Left lung (tissue), 4 donors: ENCODE measurements at regions not wholly inside any gene's neighbourhood (a gene's known extent, or its start where the extent isn't known, plus 50 kb on each side); places are given as distances from the start of the nearest gene placed in this dataset.

Experiments
- ATAC-seq: fragments of 200-7000 bp; cut with Tn5 transposase; one replicate; pipeline ENCODE4 v1.9.1; 2020; ENCODE audit warnings: moderate library complexity
- DNase-seq, 4 donors: peaks; one replicate each; pipeline ENCODE4 v3.0.0-alpha.2; 2013 to 2020
- H3K27ac ChIP-seq, 2 donors: fragments of 200-600 bp; sonication (generic) in 1 of 2; one replicate each; pipeline versions ENCODE4 v1.5.0 to v1.8.0; 2020 to 2021
- H3K27me3 ChIP-seq, 2 donors: fragments of 200-600 bp; sonication (generic) in 1 of 2; one replicate each; pipeline versions ENCODE4 v1.5.0 to v1.8.0; 2020 to 2021
- H3K36me3 ChIP-seq, 2 donors: fragments of 200-600 bp; sonication (generic) in 1 of 2; one replicate each; pipeline versions ENCODE4 v1.5.0 to v1.8.0; 2020 to 2021
- H3K4me1 ChIP-seq, 2 donors: fragments of 200-600 bp; one replicate each; pipeline ENCODE4 v1.8.0; 2021
- H3K4me3 ChIP-seq, 2 donors: fragments of 200-600 bp; sonication (generic) in 1 of 2; one replicate each; pipeline versions ENCODE4 v1.5.0 to v1.8.0; 2020 to 2021; ENCODE audit warnings: mild to moderate bottlenecking in 1 of 2
- H3K9me3 ChIP-seq, 2 donors: fragments of 200-600 bp; sonication (generic) in 1 of 2; one replicate each; pipeline versions ENCODE4 v1.5.0 to v1.8.0; 2020 to 2021
- intact Hi-C, 2 donors: fragments of 100-400 bp; cut with DNase I; formaldehyde crosslinking; loops; one replicate each; pipeline versions ENCODE4 v1.11.2 to v1.14.2; 2022
- TF ChIP-seq, protein P1 (sequence below), 2 donors: fragments of 200-600 bp; sonication (generic) in 1 of 2; IDR thresholded peaks; one replicate each; pipeline versions ENCODE4 v1.5.0 to v1.8.0; 2021; ENCODE audit warnings: antibody characterized with exemption in 2 of 2
- donor health status: DM: no; HTN: yes; CAD: no.
- donor health status: DM: no; HTN: no; CAD: no.

DNA sequence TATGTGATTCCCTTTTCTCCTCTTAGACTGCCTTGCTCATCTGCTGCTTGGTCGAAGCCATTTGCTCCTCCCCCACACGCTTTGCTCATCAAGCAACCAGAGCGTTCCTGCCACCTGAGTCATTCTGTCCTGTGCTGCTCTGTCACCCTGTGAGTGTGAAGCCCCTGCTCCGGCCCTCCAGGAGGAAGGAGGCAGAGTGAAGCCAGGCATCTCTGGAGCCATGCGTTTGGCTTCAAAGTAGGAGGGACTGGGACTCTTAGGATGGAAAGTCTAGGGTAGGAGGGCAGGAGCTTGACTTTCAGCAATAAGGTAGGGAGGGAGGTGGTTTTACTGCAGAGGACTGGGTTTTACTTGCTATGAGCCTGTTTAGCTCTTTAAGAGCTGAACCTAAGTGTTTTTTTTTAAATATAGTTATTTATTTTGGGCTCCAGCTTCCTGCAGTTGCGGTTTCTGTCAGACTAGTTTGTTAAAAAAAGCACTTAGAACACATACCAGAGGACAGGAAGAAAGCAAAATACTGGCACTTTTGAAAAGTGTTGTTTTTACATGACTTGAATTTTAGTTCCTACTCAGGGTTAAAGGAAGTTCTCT, 63.6 kb downstream of the SPINK2 start:
- Histone ChIP-seq H3K27me3 (no peaks in the 10 kb centered on the region), H3K36me3 (no peaks in the 10 kb centered on the region), H3K9me3 (no peaks in the 10 kb centered on the region), H3K4me1 (peaks cover 6 to 26% of the 10 kb centered on the region in 2 donors), H3K4me3 (no peak overlapping the region), H3K27ac (peak overlapping the region; percentile 72 to 85)
- ATAC-seq (peak; percentile 88), DNase-seq (peak; percentile 25 to 76 (median 63))
- intact Hi-C loops: no loop called here
- TF ChIP-seq, protein P1, sequence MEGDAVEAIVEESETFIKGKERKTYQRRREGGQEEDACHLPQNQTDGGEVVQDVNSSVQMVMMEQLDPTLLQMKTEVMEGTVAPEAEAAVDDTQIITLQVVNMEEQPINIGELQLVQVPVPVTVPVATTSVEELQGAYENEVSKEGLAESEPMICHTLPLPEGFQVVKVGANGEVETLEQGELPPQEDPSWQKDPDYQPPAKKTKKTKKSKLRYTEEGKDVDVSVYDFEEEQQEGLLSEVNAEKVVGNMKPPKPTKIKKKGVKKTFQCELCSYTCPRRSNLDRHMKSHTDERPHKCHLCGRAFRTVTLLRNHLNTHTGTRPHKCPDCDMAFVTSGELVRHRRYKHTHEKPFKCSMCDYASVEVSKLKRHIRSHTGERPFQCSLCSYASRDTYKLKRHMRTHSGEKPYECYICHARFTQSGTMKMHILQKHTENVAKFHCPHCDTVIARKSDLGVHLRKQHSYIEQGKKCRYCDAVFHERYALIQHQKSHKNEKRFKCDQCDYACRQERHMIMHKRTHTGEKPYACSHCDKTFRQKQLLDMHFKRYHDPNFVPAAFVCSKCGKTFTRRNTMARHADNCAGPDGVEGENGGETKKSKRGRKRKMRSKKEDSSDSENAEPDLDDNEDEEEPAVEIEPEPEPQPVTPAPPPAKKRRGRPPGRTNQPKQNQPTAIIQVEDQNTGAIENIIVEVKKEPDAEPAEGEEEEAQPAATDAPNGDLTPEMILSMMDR (IDR thresholded peaks at IDR 0.05): no peak

DNA sequence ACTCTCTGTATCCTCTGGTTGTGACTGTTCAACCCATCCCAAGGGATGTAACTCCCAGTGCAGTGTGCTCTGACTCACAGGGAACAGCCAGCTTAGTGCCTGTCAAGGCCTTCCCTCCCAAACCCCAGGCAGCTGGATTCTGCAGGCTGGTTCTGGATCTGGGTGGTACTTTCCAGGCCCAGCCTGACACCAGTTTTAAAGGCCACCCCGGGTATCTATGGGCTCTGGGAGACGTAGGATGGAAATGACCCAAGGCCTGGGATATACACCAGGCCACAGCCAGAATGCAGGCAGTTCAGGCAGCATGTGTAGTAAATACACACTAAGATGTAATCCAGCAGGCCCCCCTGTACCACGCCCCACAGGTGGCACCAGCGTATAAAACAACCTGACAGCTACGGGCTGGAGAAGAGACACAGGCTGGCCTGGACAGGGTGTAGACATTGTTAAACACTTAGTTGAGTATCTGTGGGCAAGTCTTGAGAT, 64.2 kb downstream of the SPINK2 start:
- peak; percentile 62 for ATAC-seq
- intact Hi-C loops: no loop called here

GRCh38 chr4:56755901-56756300, 65.6 kb downstream of the SPINK2 start:
- TF ChIP-seq, protein P1 (IDR thresholded peaks at IDR 0.05): no peak
- H3K27ac ChIP-seq: no peak overlapping the region
- H3K9me3 ChIP-seq: no peaks in the 10 kb centered on the region
- intact Hi-C loops: no loop called here
- H3K4me3 ChIP-seq: no peak overlapping the region
- peaks cover 6 to 26% of the 10 kb centered on the region in 2 donors for H3K4me1 ChIP-seq
- DNase-seq (no peak), ATAC-seq (no peak)
- H3K27me3 ChIP-seq: no peaks in the 10 kb centered on the region
- H3K36me3 ChIP-seq: no peaks in the 10 kb centered on the region

More for the DNA sequence above, 64.2 kb downstream of the SPINK2 start:
- Histone ChIP-seq H3K36me3 (no peaks in the 10 kb centered on the region), H3K27ac (peak overlapping the region; percentile 72 to 85), H3K27me3 (no peaks in the 10 kb centered on the region), H3K9me3 (no peaks in the 10 kb centered on the region), H3K4me1 (peaks cover 6 to 26% of the 10 kb centered on the region in 2 donors), H3K4me3 (no peak overlapping the region)
- DNase-seq: peak in 2 of 4 donors; percentile 36
- TF ChIP-seq, protein P1 (IDR thresholded peaks at IDR 0.05): no peak

- ATAC-seq: no peak
Measured at GRCh38 chr4:56752985-56753384, 68.5 kb downstream of the SPINK2 start.

GRCh38 chr4:56750231-56750630, 69.1 kb upstream of the HOPX start:
- DNase-seq: no peak
- no peak overlapping the region for H3K4me3 ChIP-seq
- no peak overlapping the region for H3K27ac ChIP-seq
- intact Hi-C loops: no loop called here
- TF ChIP-seq, protein P1 (IDR thresholded peaks at IDR 0.05): no peak
- no peak for ATAC-seq
- H3K4me1 ChIP-seq: no peaks in the 10 kb centered on the region
- H3K27me3 ChIP-seq: no peaks in the 10 kb centered on the region
- H3K9me3 ChIP-seq: no peaks in the 10 kb centered on the region
- no peaks in the 10 kb centered on the region for H3K36me3 ChIP-seq

More at GRCh38 chr4:56752985-56753384, 68.5 kb downstream of the SPINK2 start:
- no peak for DNase-seq
- H3K27me3 ChIP-seq: no peaks in the 10 kb centered on the region
- TF ChIP-seq, protein P1 (IDR thresholded peaks at IDR 0.05): no peak
- peaks cover 6 to 12% of the 10 kb centered on the region in 2 donors for H3K4me1 ChIP-seq
- no peak overlapping the region for H3K27ac ChIP-seq
- H3K36me3 ChIP-seq: no peaks in the 10 kb centered on the region
- no peaks in the 10 kb centered on the region for H3K9me3 ChIP-seq
- intact Hi-C loops: no loop called here
- H3K4me3 ChIP-seq: no peak overlapping the region
